SU-DHL-6 (cell line): ENCODE measurements at regions not wholly inside any gene's neighbourhood (a gene's known extent, or its start where the extent isn't known, plus 50 kb on each side); places are given as distances from the start of the nearest gene placed in this dataset.

Source experiments
- H2AFZ ChIP-seq: fragments of 200-600 bp; sonication (generic); 2 replicates; pipeline ENCODE4 v1.6.1; 2014; ENCODE audit warnings: low read depth, mild to moderate bottlenecking, moderate library complexity, mixed read lengths, antibody characterized with exemption, low read length; ENCODE audit not compliant: severe bottlenecking
- H3F3A ChIP-seq: fragments of 200-600 bp; shearing (Covaris generic); 2 replicates; pipeline ENCODE4 v1.6.0; 2016; ENCODE audit warnings: antibody characterized with exemption, mild to moderate bottlenecking; ENCODE audit not compliant: insufficient read depth
- H3K27ac ChIP-seq: fragments of 200-600 bp; sonication (generic); 2 replicates; pipeline ENCODE4 v1.5.1; 2016; ENCODE audit warnings: low read depth, mild to moderate bottlenecking, low read length, moderate library complexity, mixed read lengths
- H3K27me3 ChIP-seq: fragments of 200-600 bp; sonication (generic), shearing (Covaris generic); 2 replicates; pipeline ENCODE4 v1.6.0; 2014; ENCODE audit warnings: mild to moderate bottlenecking, low read length
- H3K36me3 ChIP-seq: fragments of 200-600 bp; sonication (generic); 2 replicates; pipeline ENCODE4 v1.6.1; 2014; ENCODE audit warnings: mild to moderate bottlenecking, low read length, mixed read lengths
- H3K4me2 ChIP-seq: fragments of 300-600, 200-600 bp; shearing (Covaris generic), sonication (generic); 2 replicates; pipeline ENCODE4 v1.6.0; 2014; ENCODE audit warnings: low read length, low read depth, mild to moderate bottlenecking; ENCODE audit not compliant: poor library complexity, severe bottlenecking
- H3K4me3 ChIP-seq: fragments of 200-600 bp; sonication (generic); 2 replicates; pipeline ENCODE4 v1.5.1; 2014; ENCODE audit warnings: antibody characterized with exemption, low read length, mild to moderate bottlenecking, mixed read lengths; ENCODE audit not compliant: insufficient read depth, poor library complexity, severe bottlenecking
- H3K79me2 ChIP-seq: fragments of 200-600 bp; sonication (generic); 2 replicates; pipeline ENCODE4 v1.6.1; 2014; ENCODE audit warnings: mild to moderate bottlenecking, low read length, moderate library complexity; ENCODE audit not compliant: insufficient read depth
- H3K9ac ChIP-seq: fragments of 200-600 bp; sonication (generic); 2 replicates; pipeline ENCODE4 v1.7.0; 2014; ENCODE audit warnings: mild to moderate bottlenecking, low read length
- H3K9me2 ChIP-seq: fragments of 200-600 bp; sonication (generic); replicated peaks from 2 replicates; pipeline ENCODE4 v1.6.1; 2014; ENCODE audit warnings: low read length; ENCODE audit not compliant: insufficient read depth
- H3K9me3 ChIP-seq: fragments of 200-600 bp; sonication (generic); 2 replicates; pipeline ENCODE4 v1.6.1; 2014; ENCODE audit warnings: low read length, mixed read lengths; ENCODE audit not compliant: insufficient read depth
- H4K20me1 ChIP-seq: fragments of 200-600 bp; sonication (generic); 2 replicates; pipeline ENCODE4 v1.6.1; 2014; ENCODE audit warnings: low read depth, mild to moderate bottlenecking, antibody characterized with exemption, low read length, moderate library complexity, mixed read lengths
- CTCF ChIP-seq: fragments of 200-600 bp; sonication (generic); IDR thresholded peaks from one replicate; pipeline ENCODE4 v1.5.1; 2017; ENCODE audit warnings: antibody characterized with exemption, mild to moderate bottlenecking, low read length, moderate library complexity; ENCODE audit not compliant: insufficient read depth, poor library complexity, severe bottlenecking
- EZH2phosphoT487 ChIP-seq: fragments of 200-600 bp; sonication (generic), shearing (Covaris generic); conservative IDR thresholded peaks from 2 replicates; pipeline ENCODE4 v1.6.1; 2018; ENCODE audit warnings: mild to moderate bottlenecking, antibody characterized with exemption, low read length, moderate library complexity, mixed read lengths

GRCh38 chr2:145321344-145321743 lies 801.4 kb upstream of the ZEB2 start:
- Histone ChIP-seq H3K79me2 (no peaks in the 10 kb centered on the region), H3K27ac (no peak overlapping the region), H3K4me2 (no peak overlapping the region), H3K9me3 (no peaks in the 10 kb centered on the region), H3F3A (no peaks in the 10 kb centered on the region), H3K27me3 (no peaks in the 10 kb centered on the region), H3K9me2 (no peaks in the 10 kb centered on the region), H3K36me3 (no peaks in the 10 kb centered on the region), H3K4me3 (no peak overlapping the region), H4K20me1 (no peaks in the 10 kb centered on the region), H3K9ac (no peak overlapping the region), H2AFZ (no peak overlapping the region)
- TF ChIP-seq EZH2phosphoT487 = no peak
- no peak for TF ChIP-seq CTCF

DNA sequence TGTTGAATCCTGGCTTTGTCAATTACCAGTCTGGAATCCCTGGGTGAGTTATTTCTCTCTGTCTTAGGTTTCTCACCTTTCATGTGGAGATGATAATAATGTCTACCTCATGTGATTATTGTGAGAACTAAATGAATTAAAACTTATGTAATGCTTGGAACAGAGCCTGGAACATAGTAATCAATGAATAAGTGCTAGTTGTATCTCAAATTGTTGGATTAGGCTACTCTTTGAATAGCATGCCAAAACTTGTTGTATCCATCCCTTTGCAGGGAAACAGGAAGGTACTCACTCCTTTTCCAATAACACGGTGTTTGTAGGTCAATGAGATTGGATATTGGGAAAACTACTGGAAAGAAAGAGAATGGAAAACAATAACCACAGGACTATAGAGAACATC lies 796.6 kb upstream of the ZEB2 start:
- Histone ChIP-seq H3K27me3 (no peaks in the 10 kb centered on the region), H3K27ac (no peak overlapping the region), H3K79me2 (no peaks in the 10 kb centered on the region), H3K4me2 (no peak overlapping the region), H3K36me3 (no peaks in the 10 kb centered on the region), H2AFZ (no peak overlapping the region), H3F3A (no peaks in the 10 kb centered on the region), H3K4me3 (no peak overlapping the region), H3K9ac (no peak overlapping the region), H4K20me1 (no peaks in the 10 kb centered on the region), H3K9me2 (no peaks in the 10 kb centered on the region), H3K9me3 (0 out of 2 replicates have a peak, but pooled peaks cover 4% of the 10 kb centered on the region)
- no peak for TF ChIP-seq CTCF
- no peak for TF ChIP-seq EZH2phosphoT487

DNA sequence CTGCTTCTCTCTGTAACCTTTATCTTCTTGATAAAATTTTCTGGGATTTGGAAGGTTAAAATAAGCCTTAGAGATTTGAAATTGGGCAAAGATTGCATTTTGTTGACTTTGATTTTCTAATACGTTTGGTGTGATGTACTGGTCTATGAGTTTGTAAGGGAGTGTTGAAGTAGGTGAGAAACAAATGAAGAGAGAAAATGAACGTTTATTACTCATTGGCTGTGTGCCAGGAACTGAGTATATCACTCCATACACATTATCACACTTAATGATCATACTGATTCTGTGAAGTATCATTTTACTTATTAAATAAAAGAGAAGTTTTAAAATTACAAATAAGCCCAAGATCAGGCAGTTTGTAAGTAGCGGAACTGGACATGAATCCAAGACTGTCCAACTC lies 795.1 kb upstream of the ZEB2 start:
- 0 out of 2 replicates have a peak, but pooled peaks cover 4% of the 10 kb centered on the region for H3K9me3 ChIP-seq
- H2AFZ ChIP-seq = no peak overlapping the region
- no peaks in the 10 kb centered on the region for H3K79me2 ChIP-seq
- H3K9ac ChIP-seq = no peak overlapping the region
- H3K4me3 ChIP-seq = no peak overlapping the region
- H3K36me3 ChIP-seq = no peaks in the 10 kb centered on the region
- H4K20me1 ChIP-seq = no peaks in the 10 kb centered on the region
- no peak overlapping the region for H3K4me2 ChIP-seq
- TF ChIP-seq CTCF = no peak
- no peak for TF ChIP-seq EZH2phosphoT487
- no peaks in the 10 kb centered on the region for H3F3A ChIP-seq
- H3K27ac ChIP-seq = no peak overlapping the region
- H3K9me2 ChIP-seq = no peaks in the 10 kb centered on the region
- H3K27me3 ChIP-seq = no peaks in the 10 kb centered on the region
